ENCODE measurements at regions not wholly inside any gene's neighbourhood (a gene's known extent, or its start where the extent isn't known, plus 50 kb on each side); places are given as distances from the start of the nearest gene placed in this dataset.

- Mint-ChIP-seq H3K9me3 (no peaks in the 10 kb centered on the region), H3K4me1 (no peaks in the 10 kb centered on the region), H3K4me3 (no peak overlapping the region), H3K27ac (no peak overlapping the region), H3K27me3 (peaks cover 18% of the 10 kb centered on the region), H3K36me3 (ENCODE audit: low read depth) (no peaks in the 10 kb centered on the region)
- DNase-seq, result no peak
- ATAC-seq, result no peak
These were observed 54.9 kb downstream of the KLHDC7A start for GRCh38 chr1:18535391-18536210.

- Mint-ChIP-seq H3K4me3 (no peak overlapping the region), H3K27me3 (peaks cover 16% of the 10 kb centered on the region), H3K9me3 (no peaks in the 10 kb centered on the region), H3K4me1 (no peaks in the 10 kb centered on the region), H3K27ac (no peak overlapping the region), H3K36me3 (ENCODE audit: low read depth) (no peaks in the 10 kb centered on the region)
- DNase-seq (no peak), ATAC-seq (no peak)
These were observed 55.6 kb downstream of the KLHDC7A start for GRCh38 chr1:18536356-18536755.

- Mint-ChIP-seq H3K27me3 (peaks cover 13% of the 10 kb centered on the region), H3K4me1 (no peaks in the 10 kb centered on the region), H3K4me3 (no peak overlapping the region), H3K27ac (no peak overlapping the region), H3K36me3 (ENCODE audit: low read depth) (no peaks in the 10 kb centered on the region), H3K9me3 (no peaks in the 10 kb centered on the region)
- no peak for ATAC-seq
- DNase-seq, result no peak
These were observed 56.2 kb downstream of the KLHDC7A start for GRCh38 chr1:18536915-18537314.

GRCh38 chr1:18537386-18538306 lies 56.9 kb downstream of the KLHDC7A start:
- no peaks in the 10 kb centered on the region for H3K36me3 Mint-ChIP-seq (ENCODE audit: low read depth)
- H3K27ac Mint-ChIP-seq, result no peak overlapping the region
- DNase-seq (no peak), ATAC-seq (no peak)
- no peak overlapping the region for H3K4me3 Mint-ChIP-seq
- H3K4me1 Mint-ChIP-seq, result no peaks in the 10 kb centered on the region
- peaks cover 18% of the 10 kb centered on the region for H3K27me3 Mint-ChIP-seq
- no peaks in the 10 kb centered on the region for H3K9me3 Mint-ChIP-seq

- ATAC-seq (no peak), DNase-seq (no peak)
- Mint-ChIP-seq H3K27me3 (peaks cover 32% of the 10 kb centered on the region), H3K4me1 (no peaks in the 10 kb centered on the region), H3K4me3 (no peak overlapping the region), H3K36me3 (ENCODE audit: low read depth) (peaks cover 1% of the 10 kb centered on the region), H3K27ac (no peak overlapping the region), H3K9me3 (peaks cover 5% of the 10 kb centered on the region)
These were observed 58.4 kb downstream of the KLHDC7A start for GRCh38 chr1:18539171-18539570.

GRCh38 chr1:18540136-18540765 lies 59.5 kb downstream of the KLHDC7A start:
- Mint-ChIP-seq H3K4me3 (no peak overlapping the region), H3K36me3 (ENCODE audit: low read depth) (peaks cover 1% of the 10 kb centered on the region), H3K27ac (no peak overlapping the region), H3K4me1 (no peaks in the 10 kb centered on the region), H3K9me3 (peaks cover 5% of the 10 kb centered on the region), H3K27me3 (peaks cover 36% of the 10 kb centered on the region)
- ATAC-seq (no peak), DNase-seq (no peak)

- Mint-ChIP-seq H3K27me3 (peaks cover 34% of the 10 kb centered on the region), H3K4me3 (no peak overlapping the region), H3K9me3 (peaks cover 5% of the 10 kb centered on the region), H3K27ac (no peak overlapping the region), H3K4me1 (no peaks in the 10 kb centered on the region), H3K36me3 (ENCODE audit: low read depth) (peaks cover 1% of the 10 kb centered on the region)
- ATAC-seq (no peak), DNase-seq (no peak)
These were observed 60.5 kb downstream of the KLHDC7A start for GRCh38 chr1:18541046-18541795.

DNA sequence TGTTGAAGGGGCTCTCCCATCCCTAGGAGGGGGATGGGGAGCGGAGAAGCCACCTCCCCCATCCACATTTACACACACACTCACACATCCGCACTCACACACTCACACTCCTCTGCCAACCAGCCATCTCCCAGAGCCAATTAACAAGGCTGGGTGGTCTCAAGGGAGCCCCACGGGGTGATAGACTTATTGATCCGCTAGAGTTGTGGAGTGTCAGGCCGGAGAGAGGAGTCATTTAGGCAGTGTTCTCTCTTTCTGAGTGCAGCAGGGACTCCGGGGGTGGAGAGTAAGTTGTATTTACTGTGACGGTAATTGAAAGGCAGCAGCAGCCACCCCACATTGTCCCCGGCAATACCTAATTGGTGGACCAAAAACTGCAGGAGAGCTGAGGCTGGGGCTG lies 61.6 kb downstream of the KLHDC7A start:
- Mint-ChIP-seq H3K27me3 (peaks cover 38% of the 10 kb centered on the region), H3K36me3 (ENCODE audit: low read depth) (peaks cover 1% of the 10 kb centered on the region), H3K27ac (no peak overlapping the region), H3K4me3 (no peak overlapping the region), H3K4me1 (no peaks in the 10 kb centered on the region), H3K9me3 (peaks cover 5% of the 10 kb centered on the region)
- DNase-seq (no peak), ATAC-seq (no peak)

DNA sequence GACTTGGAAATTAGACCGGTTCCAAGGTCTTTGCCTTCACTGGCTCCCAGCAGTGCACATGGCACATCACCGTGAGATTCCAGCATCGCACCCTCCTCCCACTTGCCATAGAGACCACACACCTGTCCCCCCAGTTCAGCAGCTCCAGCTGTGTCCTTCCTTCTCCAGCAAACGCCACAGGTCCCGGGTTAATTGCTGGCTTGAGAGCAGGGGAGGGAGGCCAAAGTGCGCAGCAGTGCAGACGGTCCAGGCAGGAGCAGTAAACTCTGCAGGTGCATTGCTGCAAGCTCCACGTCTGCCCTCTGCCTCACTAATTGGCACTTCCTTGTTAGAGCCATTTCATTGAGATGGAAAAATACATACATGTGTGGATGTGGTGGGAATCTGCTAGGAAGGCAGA lies 65.3 kb downstream of the KLHDC7A start:
- ATAC-seq (no peak), DNase-seq (no peak)
- peaks cover 5% of the 10 kb centered on the region for H3K9me3 Mint-ChIP-seq
- H3K36me3 Mint-ChIP-seq (ENCODE audit: low read depth), result peaks cover 1% of the 10 kb centered on the region
- no peak overlapping the region for H3K27ac Mint-ChIP-seq
- H3K4me3 Mint-ChIP-seq, result no peak overlapping the region
- peaks cover 41% of the 10 kb centered on the region for H3K27me3 Mint-ChIP-seq
- no peaks in the 10 kb centered on the region for H3K4me1 Mint-ChIP-seq

- DNase-seq, result no peak
- no peak for ATAC-seq
- Mint-ChIP-seq H3K27ac (no peak overlapping the region), H3K4me3 (no peak overlapping the region), H3K36me3 (ENCODE audit: low read depth) (peaks cover 1% of the 10 kb centered on the region), H3K9me3 (peaks cover 5% of the 10 kb centered on the region), H3K4me1 (no peaks in the 10 kb centered on the region), H3K27me3 (peaks cover 32% of the 10 kb centered on the region)
These were observed 66.7 kb downstream of the KLHDC7A start for GRCh38 chr1:18547460-18547859.

- Mint-ChIP-seq H3K27ac (no peak overlapping the region), H3K4me1 (no peaks in the 10 kb centered on the region), H3K27me3 (peaks cover 30% of the 10 kb centered on the region), H3K9me3 (no peaks in the 10 kb centered on the region), H3K36me3 (ENCODE audit: low read depth) (no peaks in the 10 kb centered on the region), H3K4me3 (no peak overlapping the region)
- DNase-seq (no peak), ATAC-seq (no peak)
These were observed 67.9 kb downstream of the KLHDC7A start for GRCh38 chr1:18548643-18549042.

DNA sequence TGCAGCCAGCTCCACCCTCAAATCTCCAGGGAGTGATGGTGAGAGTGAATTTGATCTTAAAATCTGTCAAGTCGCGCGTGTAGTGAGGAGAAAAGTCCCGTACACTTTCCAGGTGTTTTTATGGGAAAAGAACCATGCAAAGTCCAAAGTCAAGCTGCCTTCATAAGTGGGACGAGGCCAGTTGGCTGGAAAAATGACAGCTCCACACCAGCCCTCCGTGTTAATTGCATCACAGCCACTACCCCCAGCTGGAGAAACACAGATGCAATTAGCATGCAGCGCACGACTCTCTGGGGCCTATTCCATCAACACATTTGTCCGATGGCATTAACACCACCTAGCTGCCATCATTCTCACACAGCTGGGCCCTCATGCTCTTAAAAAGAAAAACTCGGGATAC lies 68.4 kb downstream of the KLHDC7A start:
- H3K36me3 Mint-ChIP-seq (ENCODE audit: low read depth), result no peaks in the 10 kb centered on the region
- peaks cover 27% of the 10 kb centered on the region for H3K27me3 Mint-ChIP-seq
- no peak overlapping the region for H3K27ac Mint-ChIP-seq
- no peak overlapping the region for H3K4me3 Mint-ChIP-seq
- no peaks in the 10 kb centered on the region for H3K4me1 Mint-ChIP-seq
- H3K9me3 Mint-ChIP-seq, result no peaks in the 10 kb centered on the region
- no peak for DNase-seq
- no peak for ATAC-seq

DNA sequence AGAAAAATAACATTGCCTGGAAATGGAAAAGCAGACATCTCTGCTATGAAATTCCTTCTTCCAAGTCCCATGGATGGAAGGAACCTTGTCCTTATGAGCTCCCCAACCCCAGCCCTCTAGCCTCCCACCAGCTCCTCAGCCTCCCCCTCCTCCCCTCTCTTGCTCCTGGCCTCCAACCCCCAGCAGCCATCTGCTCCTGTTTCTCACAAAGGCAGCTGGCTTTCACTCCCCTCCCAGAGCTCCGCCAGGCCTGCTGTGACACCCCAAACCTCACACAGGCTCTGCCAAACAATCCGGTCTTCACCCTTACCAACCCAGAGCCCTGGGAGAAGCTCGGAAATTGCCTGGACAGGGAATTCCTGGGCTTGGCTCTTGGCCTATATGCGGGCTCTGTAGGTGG lies 69.2 kb downstream of the KLHDC7A start:
- H3K27me3 Mint-ChIP-seq, result peaks cover 22% of the 10 kb centered on the region
- no peak for ATAC-seq
- no peak overlapping the region for H3K27ac Mint-ChIP-seq

DNA sequence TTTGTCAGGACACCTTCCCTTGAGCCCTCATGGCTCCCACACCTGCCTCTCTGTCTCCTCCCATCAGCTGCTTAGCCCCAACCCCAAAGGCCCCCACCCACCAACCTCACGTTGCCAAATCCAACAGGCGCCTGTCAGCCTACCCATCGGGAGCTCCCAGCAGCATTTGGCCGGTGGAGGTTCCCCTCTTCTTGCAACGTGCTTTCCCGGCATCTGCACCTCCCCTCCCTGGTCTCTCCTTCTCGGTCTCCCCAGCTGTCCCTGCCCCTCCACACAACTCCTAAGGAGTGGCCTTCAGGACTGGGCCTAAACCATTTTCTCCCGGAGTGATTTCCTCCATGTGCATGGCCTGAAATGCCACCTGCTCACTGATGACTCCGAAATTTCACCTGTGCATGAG lies 71.9 kb downstream of the KLHDC7A start:
- Mint-ChIP-seq H3K27me3 (peaks cover 30% of the 10 kb centered on the region), H3K27ac (no peak overlapping the region), H3K4me1 (peaks cover 2% of the 10 kb centered on the region)

More for the DNA sequence above, 69.2 kb downstream of the KLHDC7A start:
- DNase-seq, result no peak
- H3K36me3 Mint-ChIP-seq (ENCODE audit: low read depth), result no peaks in the 10 kb centered on the region
- H3K4me3 Mint-ChIP-seq, result no peak overlapping the region
- H3K4me1 Mint-ChIP-seq, result no peaks in the 10 kb centered on the region
- no peaks in the 10 kb centered on the region for H3K9me3 Mint-ChIP-seq

More for the DNA sequence above, 71.9 kb downstream of the KLHDC7A start:
- H3K9me3 Mint-ChIP-seq, result no peaks in the 10 kb centered on the region
- DNase-seq (no peak), ATAC-seq (no peak)
- H3K4me3 Mint-ChIP-seq, result no peak overlapping the region
- no peaks in the 10 kb centered on the region for H3K36me3 Mint-ChIP-seq (ENCODE audit: low read depth)
